IMR-90 (cell line): ENCODE measurements at regions not wholly inside any gene's neighbourhood (a gene's known extent, or its start where the extent isn't known, plus 50 kb on each side); places are given as distances from the start of the nearest gene placed in this dataset.

Experiments used
- ATAC-seq: fragments of 200-7000 bp; cut with Tn5 transposase; 2 replicates; pipeline ENCODE4 v1.9.1; 2020; ENCODE audit warnings: low read depth, mild to moderate bottlenecking, moderate library complexity
- BruUV-seq: library from RNA; stranded (reverse); fragments of 400-500 nt; replicated peaks from 2 replicates; lab custom pipeline; 2021; lab: Mats Ljungman, UMichigan
- CTCF ChIA-PET: fragments of 300-600 bp; formaldehyde crosslinking; extraction: SDS; loops from one replicate; lab custom pipeline; 2021; ENCODE audit warnings: antibody characterized with exemption; lab: Yijun Ruan, JAX
- POLR2A ChIA-PET: fragments of 300-600 bp; sonication (Branson Sonifier 250); formaldehyde crosslinking; loops from one replicate; lab custom pipeline; 2022; ENCODE audit warnings: antibody characterized with exemption; ENCODE audit not compliant: unreplicated experiment; lab: Charles Lee
- DNase-seq: peaks from one replicate; pipeline ENCODE4 v3.0.0; 2013
- H2AFZ ChIP-seq: replicated peaks from 2 replicates; pipeline ENCODE3; 2013; ENCODE audit warnings: low read length, mild to moderate bottlenecking; ENCODE audit not compliant: poor library complexity
- H2AK5ac ChIP-seq: 2 replicates; pipeline ENCODE4 v1.6.1; 2013; ENCODE audit warnings: low read depth, low read length, inconsistent platforms
- H2AK9ac ChIP-seq: replicated peaks from 2 replicates; pipeline ENCODE3; 2013; ENCODE audit warnings: mild to moderate bottlenecking, low read depth, low read length, moderate library complexity; ENCODE audit not compliant: poor library complexity
- H2BK120ac ChIP-seq: 2 replicates; pipeline ENCODE4 v1.6.1; 2013; ENCODE audit warnings: low read depth, low read length, inconsistent platforms
- H2BK15ac ChIP-seq: 3 replicates; pipeline ENCODE4 v1.6.1; 2013; ENCODE audit warnings: low read depth, low read length, inconsistent platforms
- H2BK20ac ChIP-seq: 2 replicates; pipeline ENCODE4 v1.6.1; 2013; ENCODE audit warnings: low read depth, mild to moderate bottlenecking, inconsistent platforms, low read length, moderate library complexity
- H2BK5ac ChIP-seq: 2 replicates; pipeline ENCODE4 v1.6.1; 2013; ENCODE audit warnings: mild to moderate bottlenecking, low read depth, low read length, inconsistent platforms; ENCODE audit not compliant: poor library complexity, severe bottlenecking
- H3K14ac ChIP-seq: replicated peaks from 2 replicates; pipeline ENCODE4 v1.6.1; 2013; ENCODE audit warnings: low read depth, low read length, inconsistent platforms
- H3K18ac ChIP-seq: 2 replicates; pipeline ENCODE4 v1.6.1; 2013; ENCODE audit warnings: low read depth, low read length, control low read depth
- H3K23ac ChIP-seq: 2 replicates; pipeline ENCODE4 v1.6.1; 2013; ENCODE audit warnings: low read depth, low read length, inconsistent platforms
- H3K27ac ChIP-seq: 2 replicates; pipeline ENCODE4 v1.5.1; 2013; ENCODE audit warnings: mild to moderate bottlenecking, control low read depth, low read length; ENCODE audit not compliant: insufficient read depth
- H3K27me3 ChIP-seq: 2 replicates; pipeline ENCODE4 v1.6.1; 2013; ENCODE audit warnings: low read length; ENCODE audit not compliant: control insufficient read depth, insufficient read depth
- H3K36me3 ChIP-seq: 2 replicates; pipeline ENCODE4 v1.6.1; 2013; ENCODE audit warnings: low read length, mixed read lengths; ENCODE audit not compliant: control insufficient read depth, insufficient read depth
- H3K4ac ChIP-seq: 2 replicates; pipeline ENCODE4 v1.6.1; 2013; ENCODE audit warnings: low read depth, low read length, inconsistent platforms
- H3K4me1 ChIP-seq: 2 replicates; pipeline ENCODE4 v1.6.1; 2013; ENCODE audit warnings: low read length, mixed read lengths; ENCODE audit not compliant: control insufficient read depth, insufficient read depth
- H3K4me2 ChIP-seq: 2 replicates; pipeline ENCODE4 v1.6.1; 2013; ENCODE audit warnings: low read depth, mild to moderate bottlenecking, control low read depth, low read length, moderate library complexity
- H3K4me3 ChIP-seq: 2 replicates; pipeline ENCODE4 v1.5.1; 2013; ENCODE audit warnings: low read depth, mild to moderate bottlenecking, control low read depth, low read length, moderate library complexity; ENCODE audit not compliant: insufficient read depth
- H3K56ac ChIP-seq: 2 replicates; pipeline ENCODE4 v1.6.1; 2013; ENCODE audit warnings: low read length, inconsistent platforms; ENCODE audit not compliant: insufficient read depth; ENCODE audit errors: extremely low read depth
- H3K79me1 ChIP-seq, 2 experiments: 2 replicates each; pipeline ENCODE4 v1.6.1; 2013; ENCODE audit warnings: low read length in 2 of 2, inconsistent platforms in 1 of 2, low read depth in 1 of 2
- H3K9ac ChIP-seq: 2 replicates; pipeline ENCODE4 v1.6.1; 2013; ENCODE audit warnings: low read depth, low read length, control low read depth
- H3K9me1 ChIP-seq: 2 replicates; pipeline ENCODE4 v1.6.1; 2013; ENCODE audit warnings: low read length, inconsistent platforms; ENCODE audit not compliant: insufficient read depth
- H3K9me3 ChIP-seq: 2 replicates; pipeline ENCODE4 v1.6.1; 2013; ENCODE audit warnings: low read length; ENCODE audit not compliant: control insufficient read depth, insufficient read depth
- H4K20me1 ChIP-seq: 2 replicates; pipeline ENCODE4 v1.6.1; 2013; ENCODE audit warnings: low read length, inconsistent platforms; ENCODE audit not compliant: insufficient read depth
- H4K5ac ChIP-seq: 2 replicates; pipeline ENCODE4 v1.6.1; 2013; ENCODE audit warnings: mild to moderate bottlenecking, low read depth, low read length, control low read depth
- H4K8ac ChIP-seq, 2 experiments: 2 replicates each; pipeline ENCODE4 v1.6.1; 2013; ENCODE audit warnings: low read depth in 2 of 2, low read length in 2 of 2, control low read depth in 1 of 2, inconsistent platforms in 1 of 2
- H4K91ac ChIP-seq: 2 replicates; pipeline ENCODE4 v1.6.1; 2013; ENCODE audit warnings: low read depth, low read length, inconsistent platforms; ENCODE audit not compliant: insufficient read depth
- CHD1 ChIP-seq: IDR thresholded peaks from 2 replicates; pipeline ENCODE4 v1.6.1; 2012; ENCODE audit warnings: low read depth, low read length, improper control_type of control experiment
- MXI1 ChIP-seq: IDR thresholded peaks from 2 replicates; pipeline ENCODE4 v1.6.1; 2012; ENCODE audit warnings: low read depth, mild to moderate bottlenecking, low read length, moderate library complexity, borderline replicate concordance
- WGBS, 2 experiments: methylation state at CpG; one replicate each; pipeline versions ENCODE4 v1.1.5 to v1.1.7; 2013; ENCODE audit warnings: missing lambda C conversion rate in 2 of 2; ENCODE audit not compliant: insufficient read length in 1 of 2; ENCODE audit errors: extremely low coverage in 2 of 2; 5-methylcytosine and 5-hydroxymethylcytosine counted together
- dilution Hi-C: fragments of 300-500 bp; cut with HindIII; formaldehyde crosslinking; loops from one replicate; pipeline ENCODE4 v1.14.3; 2018; ENCODE audit warnings: low sequenced_read_pairs; ENCODE audit not compliant: unreplicated experiment
- in situ Hi-C: fragments of 300-500 bp; cut with MboI; formaldehyde crosslinking; loops from 3 replicates; pipeline ENCODE4 v1.14.3; 2019; ENCODE audit warnings: low sequenced_read_pairs, inconsistent platforms, mixed read lengths
- intact Hi-C: fragments of 100-400 bp; cut with micrococcal nuclease; formaldehyde crosslinking; loops from 2 replicates; pipeline ENCODE4 v1.10.0; 2022

- ATAC-seq (peak; percentile 29; the same call in 1 of the 2 replicates), DNase-seq (peak; percentile 12)
- no peak overlapping the region for H4K5ac ChIP-seq
- no peaks in the 10 kb centered on the region for H3K4me1 ChIP-seq
- intact Hi-C loops: no loop called here
- no TSS peak for BruUV-seq
- no peak overlapping the region for H3K4me2 ChIP-seq
- H3K36me3 ChIP-seq: no peaks in the 10 kb centered on the region
- H3K9ac ChIP-seq: no peak overlapping the region
- no peaks in the 10 kb centered on the region for H3K9me3 ChIP-seq
- no peak overlapping the region for H3K27ac ChIP-seq
- no peaks in the 10 kb centered on the region for H3K27me3 ChIP-seq
- H4K8ac ChIP-seq: no peak overlapping the region
- H3K14ac ChIP-seq: no peak overlapping the region
- H3K9me1 ChIP-seq: no peaks in the 10 kb centered on the region
- no peak overlapping the region for H3K56ac ChIP-seq
- H2BK120ac ChIP-seq: no peak overlapping the region
- H2AK5ac ChIP-seq: no peak overlapping the region
- H2BK15ac ChIP-seq: no peak overlapping the region
- no peaks in the 10 kb centered on the region for H3K79me1 ChIP-seq
- ChIA-PET POLR2A (no interaction called here), CTCF (no interaction called here)
- H2AK9ac ChIP-seq: no peak overlapping the region
- H3K18ac ChIP-seq: no peak overlapping the region
- H2AFZ ChIP-seq: no peak overlapping the region
- in situ Hi-C loops: no loop called here
- no peak overlapping the region for H3K4me3 ChIP-seq
- H3K23ac ChIP-seq: no peak overlapping the region
- dilution Hi-C loops: no loop called here
- no peak overlapping the region for H4K91ac ChIP-seq
- H4K20me1 ChIP-seq: no peaks in the 10 kb centered on the region
- no peak overlapping the region for H2BK5ac ChIP-seq
- WGBS, 2 experiments: no CpG with 5 or more reads among the region's 2 CpGs
- no peak overlapping the region for H3K4ac ChIP-seq
- H2BK20ac ChIP-seq: no peak overlapping the region
- no peak for TF ChIP-seq CHD1
- no peak for TF ChIP-seq MXI1
Observed at GRCh38 chr1:188825471-188825870, 1652.2 kb downstream of the BRINP3 start.
